Vagina (tissue), 2 donors: ENCODE measurements at regions not wholly inside any gene's neighbourhood (a gene's known extent, or its start where the extent isn't known, plus 50 kb on each side); places are given as distances from the start of the nearest gene placed in this dataset.

Experiments used
- CTCF ChIP-seq, 3 experiments: fragments of 450-650 bp in 2 of 3; fragments of 200-600 bp in 1 of 3; sonication (generic) in 1 of 3; IDR thresholded peaks; one replicate each; pipeline ENCODE4 v1.5.1; 2017 to 2019; ENCODE audit warnings: antibody characterized with exemption in 3 of 3, mild to moderate bottlenecking in 2 of 3, moderate library complexity in 2 of 3
- POLR2A ChIP-seq, 2 donors: fragments of 450-650 bp; IDR thresholded peaks; one replicate each; pipeline ENCODE4 v1.6.1; 2017; ENCODE audit warnings: antibody characterized with exemption in 2 of 2, mild to moderate bottlenecking in 2 of 2, moderate library complexity in 2 of 2
- POLR2AphosphoS5 ChIP-seq, 2 donors: sonication (generic); formaldehyde crosslinking; IDR thresholded peaks; one replicate each; pipeline ENCODE4 v1.9.0; 2017; ENCODE audit warnings: antibody characterized with exemption in 2 of 2, mild to moderate bottlenecking in 2 of 2, low read depth in 1 of 2; ENCODE audit not compliant: insufficient read depth in 1 of 2

- no peak for TF ChIP-seq CTCF (IDR thresholded peaks at IDR 0.05)
- no peak for TF ChIP-seq POLR2A (IDR thresholded peaks at IDR 0.05)
- TF ChIP-seq POLR2AphosphoS5 (IDR thresholded peaks at IDR 0.05; ENCODE audit: insufficient read depth in 1 of 2, low read depth in 1 of 2) = no peak
Observed at GRCh38 chr22:47568700-47569099, 806.2 kb downstream of the TBC1D22A start.
